ENCODE measurements at regions not wholly inside any gene's neighbourhood (a gene's known extent, or its start where the extent isn't known, plus 50 kb on each side); places are given as distances from the start of the nearest gene placed in this dataset.

DNA sequence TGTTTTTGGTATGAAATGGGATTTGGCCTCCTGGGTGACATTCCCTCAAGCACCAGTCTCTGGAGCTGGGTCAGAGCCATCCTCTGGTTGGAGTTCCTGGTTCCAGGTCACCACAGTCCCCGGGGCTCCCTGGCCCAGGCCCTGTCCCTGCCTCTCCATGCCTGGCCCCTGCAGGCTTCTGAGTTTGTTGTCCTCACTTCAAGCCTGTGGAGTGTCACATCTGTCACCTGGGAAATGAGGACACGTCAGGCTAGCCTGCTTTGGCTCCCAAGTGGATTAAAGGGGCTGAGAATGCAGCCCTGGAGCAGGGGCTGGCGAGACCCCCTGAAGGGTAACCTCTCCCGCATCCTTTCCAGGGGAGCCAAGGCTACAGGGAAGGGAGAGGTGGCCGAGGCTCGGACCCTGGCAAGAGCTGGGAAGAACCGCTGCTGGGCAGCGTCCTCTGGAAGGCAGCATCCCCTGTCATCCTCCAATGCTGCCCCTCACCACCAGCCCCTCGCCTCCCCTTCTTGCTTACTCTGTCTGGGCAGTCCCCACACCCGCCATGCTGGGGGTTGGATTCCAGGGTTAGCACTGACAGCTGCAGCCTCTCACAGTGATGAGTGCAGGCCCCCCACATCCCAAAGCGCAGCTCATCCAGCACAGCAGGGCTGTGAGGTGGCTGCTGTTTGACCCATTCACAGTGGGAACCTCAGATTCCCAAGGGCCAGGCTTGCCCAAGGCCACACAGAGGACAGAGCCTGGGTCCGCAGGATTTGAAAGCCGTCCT lies 75.5 kb upstream of the IQSEC1 start:
- Histone ChIP-seq H3K27me3 (ENCODE audit: insufficient read depth, poor library complexity, severe bottlenecking) (no peaks in the 10 kb centered on the region), H3K27ac (replicated peaks) (no peak overlapping the region), H3K4me3 (replicated peaks; ENCODE audit: insufficient read depth, low read length) (no peak overlapping the region)
- TF ChIP-seq, protein P1, sequence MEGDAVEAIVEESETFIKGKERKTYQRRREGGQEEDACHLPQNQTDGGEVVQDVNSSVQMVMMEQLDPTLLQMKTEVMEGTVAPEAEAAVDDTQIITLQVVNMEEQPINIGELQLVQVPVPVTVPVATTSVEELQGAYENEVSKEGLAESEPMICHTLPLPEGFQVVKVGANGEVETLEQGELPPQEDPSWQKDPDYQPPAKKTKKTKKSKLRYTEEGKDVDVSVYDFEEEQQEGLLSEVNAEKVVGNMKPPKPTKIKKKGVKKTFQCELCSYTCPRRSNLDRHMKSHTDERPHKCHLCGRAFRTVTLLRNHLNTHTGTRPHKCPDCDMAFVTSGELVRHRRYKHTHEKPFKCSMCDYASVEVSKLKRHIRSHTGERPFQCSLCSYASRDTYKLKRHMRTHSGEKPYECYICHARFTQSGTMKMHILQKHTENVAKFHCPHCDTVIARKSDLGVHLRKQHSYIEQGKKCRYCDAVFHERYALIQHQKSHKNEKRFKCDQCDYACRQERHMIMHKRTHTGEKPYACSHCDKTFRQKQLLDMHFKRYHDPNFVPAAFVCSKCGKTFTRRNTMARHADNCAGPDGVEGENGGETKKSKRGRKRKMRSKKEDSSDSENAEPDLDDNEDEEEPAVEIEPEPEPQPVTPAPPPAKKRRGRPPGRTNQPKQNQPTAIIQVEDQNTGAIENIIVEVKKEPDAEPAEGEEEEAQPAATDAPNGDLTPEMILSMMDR (IDR thresholded peaks at IDR 0.05; ENCODE audit: insufficient read depth, low read length) = no peak
- no peak for TF ChIP-seq GABPA (IDR thresholded peaks at IDR 0.05; ENCODE audit: low read depth)
- DNase-seq (ENCODE audit: low read depth in 1 of 2, low spot score in 1 of 2) = no peak

DNA sequence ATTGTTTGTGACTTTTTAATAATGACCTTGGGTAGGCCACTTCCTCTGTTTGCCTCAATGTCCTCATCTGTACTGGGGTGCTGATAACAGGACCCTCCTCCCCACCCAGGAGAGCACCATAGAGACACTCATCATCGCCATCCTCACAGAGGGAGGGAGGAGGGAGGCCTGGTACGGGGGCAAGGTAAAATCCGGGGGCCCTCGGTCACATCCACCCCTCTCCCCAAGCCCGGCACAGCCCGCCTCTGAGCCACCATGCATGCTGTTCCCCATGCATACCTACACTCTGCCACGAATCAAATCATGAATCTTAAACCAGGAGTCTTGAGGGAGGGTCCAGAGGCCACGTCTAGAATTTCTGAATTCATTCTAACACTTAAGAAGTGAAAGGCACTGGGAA lies 74.9 kb upstream of the IQSEC1 start:
- TF ChIP-seq, protein P2, sequence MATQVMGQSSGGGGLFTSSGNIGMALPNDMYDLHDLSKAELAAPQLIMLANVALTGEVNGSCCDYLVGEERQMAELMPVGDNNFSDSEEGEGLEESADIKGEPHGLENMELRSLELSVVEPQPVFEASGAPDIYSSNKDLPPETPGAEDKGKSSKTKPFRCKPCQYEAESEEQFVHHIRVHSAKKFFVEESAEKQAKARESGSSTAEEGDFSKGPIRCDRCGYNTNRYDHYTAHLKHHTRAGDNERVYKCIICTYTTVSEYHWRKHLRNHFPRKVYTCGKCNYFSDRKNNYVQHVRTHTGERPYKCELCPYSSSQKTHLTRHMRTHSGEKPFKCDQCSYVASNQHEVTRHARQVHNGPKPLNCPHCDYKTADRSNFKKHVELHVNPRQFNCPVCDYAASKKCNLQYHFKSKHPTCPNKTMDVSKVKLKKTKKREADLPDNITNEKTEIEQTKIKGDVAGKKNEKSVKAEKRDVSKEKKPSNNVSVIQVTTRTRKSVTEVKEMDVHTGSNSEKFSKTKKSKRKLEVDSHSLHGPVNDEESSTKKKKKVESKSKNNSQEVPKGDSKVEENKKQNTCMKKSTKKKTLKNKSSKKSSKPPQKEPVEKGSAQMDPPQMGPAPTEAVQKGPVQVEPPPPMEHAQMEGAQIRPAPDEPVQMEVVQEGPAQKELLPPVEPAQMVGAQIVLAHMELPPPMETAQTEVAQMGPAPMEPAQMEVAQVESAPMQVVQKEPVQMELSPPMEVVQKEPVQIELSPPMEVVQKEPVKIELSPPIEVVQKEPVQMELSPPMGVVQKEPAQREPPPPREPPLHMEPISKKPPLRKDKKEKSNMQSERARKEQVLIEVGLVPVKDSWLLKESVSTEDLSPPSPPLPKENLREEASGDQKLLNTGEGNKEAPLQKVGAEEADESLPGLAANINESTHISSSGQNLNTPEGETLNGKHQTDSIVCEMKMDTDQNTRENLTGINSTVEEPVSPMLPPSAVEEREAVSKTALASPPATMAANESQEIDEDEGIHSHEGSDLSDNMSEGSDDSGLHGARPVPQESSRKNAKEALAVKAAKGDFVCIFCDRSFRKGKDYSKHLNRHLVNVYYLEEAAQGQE (IDR thresholded peaks at IDR 0.05; ENCODE audit: insufficient replicate concordance, low read depth) = no peak
- TF ChIP-seq, protein P1 (IDR thresholded peaks at IDR 0.05; ENCODE audit: insufficient read depth, low read length) = no peak
- TF ChIP-seq SPI1 (IDR thresholded peaks at IDR 0.05; ENCODE audit: borderline replicate concordance, low read depth) (no peak), POLR2AphosphoS5 (IDR thresholded peaks at IDR 0.05; ENCODE audit: low read depth) (no peak), GABPA (IDR thresholded peaks at IDR 0.05; ENCODE audit: low read depth) (no peak)
- no peak for DNase-seq (ENCODE audit: low read depth in 1 of 2, low spot score in 1 of 2)
- Histone ChIP-seq H3K4me3 (replicated peaks; ENCODE audit: insufficient read depth, low read length) (no peak overlapping the region), H3K27ac (replicated peaks) (no peak overlapping the region), H3K27me3 (ENCODE audit: insufficient read depth, poor library complexity, severe bottlenecking) (no peaks in the 10 kb centered on the region)

DNA sequence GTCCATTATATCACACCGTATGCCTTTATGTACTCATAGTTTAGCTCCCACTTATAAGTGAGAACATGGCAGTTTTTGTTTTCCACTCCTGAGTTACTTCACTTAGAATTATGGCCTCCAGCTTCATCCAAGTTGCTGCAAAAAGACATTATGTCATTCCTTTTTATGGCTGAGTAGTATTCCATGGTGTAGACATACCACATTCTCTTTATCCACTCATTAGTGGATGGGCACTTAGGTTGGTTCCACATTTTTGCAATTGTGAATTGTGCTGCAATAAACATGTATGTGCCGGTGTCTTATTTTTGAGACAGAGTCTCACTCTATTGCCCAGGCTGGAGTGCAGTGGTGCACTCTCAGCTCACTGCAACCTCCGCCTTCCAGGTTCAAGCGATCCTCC lies 74.1 kb upstream of the IQSEC1 start:
- no peak for DNase-seq (ENCODE audit: low read depth in 1 of 2, low spot score in 1 of 2)
- no peak overlapping the region for H3K4me3 ChIP-seq (replicated peaks; ENCODE audit: insufficient read depth, low read length)
- H3K27me3 ChIP-seq (ENCODE audit: insufficient read depth, poor library complexity, severe bottlenecking) = no peaks in the 10 kb centered on the region
- TF ChIP-seq, protein P2 (IDR thresholded peaks at IDR 0.05; ENCODE audit: insufficient replicate concordance, low read depth) = no peak
- no peak for TF ChIP-seq GABPA (IDR thresholded peaks at IDR 0.05; ENCODE audit: low read depth)
- TF ChIP-seq POLR2AphosphoS5 (IDR thresholded peaks at IDR 0.05; ENCODE audit: low read depth) = no peak
- TF ChIP-seq SPI1 (IDR thresholded peaks at IDR 0.05; ENCODE audit: borderline replicate concordance, low read depth) = no peak
- TF ChIP-seq, protein P1 (IDR thresholded peaks at IDR 0.05; ENCODE audit: insufficient read depth, low read length) = no peak
- H3K27ac ChIP-seq (replicated peaks) = no peak overlapping the region

Data from HL-60 (cell line).